H9 (cell line): ENCODE measurements at regions not wholly inside any gene's neighbourhood (a gene's known extent, or its start where the extent isn't known, plus 50 kb on each side); places are given as distances from the start of the nearest gene placed in this dataset.

ENCODE experiments used
- DNase-seq: peaks from one replicate; pipeline ENCODE4 v3.0.0-alpha.2; 2017
- H2AFZ ChIP-seq: one replicate; pipeline ENCODE4 v1.6.1; 2013; ENCODE audit warnings: mild to moderate bottlenecking, low read length, control low read depth, moderate library complexity
- H2AK5ac ChIP-seq: 2 replicates; pipeline ENCODE4 v1.6.1; 2013; ENCODE audit warnings: low read length, control low read depth, mixed read lengths; ENCODE audit not compliant: insufficient read length
- H2BK120ac ChIP-seq: one replicate; pipeline ENCODE4 v1.6.1; 2013; ENCODE audit warnings: low read depth, mild to moderate bottlenecking, low read length, control low read depth, inconsistent platforms; ENCODE audit not compliant: poor library complexity, severe bottlenecking
- H2BK12ac ChIP-seq: 2 replicates; pipeline ENCODE4 v1.6.1; 2013; ENCODE audit warnings: low read length, control low read depth, mixed read lengths, low read depth; ENCODE audit not compliant: insufficient read length
- H2BK15ac ChIP-seq: 2 replicates; pipeline ENCODE4 v1.6.1; 2013; ENCODE audit warnings: low read depth, low read length, control low read depth
- H2BK20ac ChIP-seq: one replicate; pipeline ENCODE4 v1.6.1; 2013; ENCODE audit warnings: low read depth, mild to moderate bottlenecking, low read length, control low read depth, inconsistent platforms; ENCODE audit not compliant: poor library complexity, severe bottlenecking
- H2BK5ac ChIP-seq: 2 replicates; pipeline ENCODE4 v1.6.1; 2013; ENCODE audit warnings: low read length, control low read depth, mixed read lengths; ENCODE audit not compliant: insufficient read length
- H3K14ac ChIP-seq: 2 replicates; pipeline ENCODE4 v1.6.1; 2013; ENCODE audit warnings: low read length, control low read depth; ENCODE audit not compliant: insufficient read depth
- H3K18ac ChIP-seq: 2 replicates; pipeline ENCODE4 v1.6.1; 2013; ENCODE audit warnings: low read depth, mild to moderate bottlenecking, mixed read lengths, low read length, control low read depth; ENCODE audit not compliant: insufficient read length
- H3K23ac ChIP-seq: 2 replicates; pipeline ENCODE4 v1.6.1; 2013; ENCODE audit warnings: low read length, control low read depth, mixed read lengths, low read depth; ENCODE audit not compliant: insufficient read length
- H3K23me2 ChIP-seq: 2 replicates; pipeline ENCODE4 v1.6.1; 2013; ENCODE audit warnings: low read depth, mild to moderate bottlenecking, mixed read lengths, low read length, control low read depth; ENCODE audit not compliant: insufficient read length, poor library complexity, severe bottlenecking
- H3K27ac ChIP-seq: 2 replicates; pipeline ENCODE4 v1.5.1; 2013; ENCODE audit warnings: low read length, control low read depth, mixed read lengths, low read depth; ENCODE audit not compliant: insufficient read length
- H3K27me3 ChIP-seq: 2 replicates; pipeline ENCODE4 v1.6.1; 2013; ENCODE audit warnings: low read length, control low read depth, inconsistent platforms; ENCODE audit not compliant: insufficient read depth
- H3K4ac ChIP-seq: 2 replicates; pipeline ENCODE4 v1.6.1; 2013; ENCODE audit warnings: low read depth, mild to moderate bottlenecking, control low read depth, inconsistent platforms, low read length, moderate library complexity
- H3K4me1 ChIP-seq: 2 replicates; pipeline ENCODE4 v1.6.1; 2013; ENCODE audit warnings: low read length, control low read depth, inconsistent platforms; ENCODE audit not compliant: insufficient read depth
- H3K4me2 ChIP-seq: 2 replicates; pipeline ENCODE4 v1.6.1; 2013; ENCODE audit warnings: low read length, control low read depth, mixed read lengths; ENCODE audit not compliant: insufficient read length, insufficient read depth
- H3K56ac ChIP-seq: 2 replicates; pipeline ENCODE4 v1.6.1; 2013; ENCODE audit warnings: low read depth, mild to moderate bottlenecking, mixed read lengths, low read length, control low read depth; ENCODE audit not compliant: insufficient read length
- H3K79me1 ChIP-seq: 2 replicates; pipeline ENCODE4 v1.6.1; 2013; ENCODE audit warnings: low read depth, mild to moderate bottlenecking, moderate library complexity, low read length, control low read depth, inconsistent platforms; ENCODE audit not compliant: insufficient read depth, poor library complexity, severe bottlenecking
- H3K79me2 ChIP-seq: 2 replicates; pipeline ENCODE4 v1.6.1; 2013; ENCODE audit warnings: low read length, control low read depth, inconsistent platforms; ENCODE audit not compliant: insufficient read depth
- H3K9ac ChIP-seq: 2 replicates; pipeline ENCODE4 v1.6.1; 2013; ENCODE audit warnings: low read length, control low read depth, mixed read lengths; ENCODE audit not compliant: insufficient read length; ENCODE audit errors: extremely low read depth
- H3K9me3 ChIP-seq: one replicate; pipeline ENCODE4 v1.6.1; 2013; ENCODE audit warnings: low read depth, low read length, inconsistent platforms; ENCODE audit not compliant: control insufficient read depth
- H3T11ph ChIP-seq: one replicate; pipeline ENCODE4 v1.6.1; 2013; ENCODE audit warnings: mild to moderate bottlenecking, low read length, control low read depth, inconsistent platforms
- H4K20me1 ChIP-seq: one replicate; pipeline ENCODE4 v1.6.1; 2013; ENCODE audit not compliant: control insufficient read depth, insufficient read length, insufficient read depth
- H4K5ac ChIP-seq: 2 replicates; pipeline ENCODE4 v1.6.1; 2013; ENCODE audit warnings: low read depth, mild to moderate bottlenecking, mixed read lengths, low read length, control low read depth; ENCODE audit not compliant: insufficient read length
- H4K8ac ChIP-seq: replicated peaks from 2 replicates; pipeline ENCODE4 v1.6.1; 2013; ENCODE audit warnings: low read length, control low read depth, mixed read lengths, low read depth; ENCODE audit not compliant: insufficient read length
- H4K91ac ChIP-seq: 2 replicates; pipeline ENCODE4 v1.6.1; 2013; ENCODE audit warnings: low read depth, mild to moderate bottlenecking, moderate library complexity, mixed read lengths, low read length, control low read depth; ENCODE audit not compliant: insufficient read length
- H3K27ac Mint-ChIP-seq, 3 experiments: 2 replicates in 2 of 3; 3 replicates in 1 of 3; pipeline ENCODE4 v1.8.0; 2020 to 2021; ENCODE audit warnings: mixed read lengths in 3 of 3, mild to moderate bottlenecking in 1 of 3, moderate library complexity in 1 of 3
- H3K27me3 Mint-ChIP-seq: 2 replicates; pipeline ENCODE4 v1.8.0; 2021; ENCODE audit warnings: low read depth, mild to moderate bottlenecking, moderate library complexity, mixed read lengths
- H3K36me3 Mint-ChIP-seq, 3 experiments: 2 replicates in 2 of 3; 3 replicates in 1 of 3; pipeline ENCODE4 v1.8.0; 2020 to 2021; ENCODE audit warnings: low read depth in 3 of 3, mixed read lengths in 3 of 3; ENCODE audit not compliant: insufficient read depth in 1 of 3
- H3K4me1 Mint-ChIP-seq, 2 experiments: 2 replicates each; pipeline ENCODE4 v1.8.0; 2020; ENCODE audit warnings: mixed read lengths in 2 of 2
- H3K4me3 Mint-ChIP-seq, 2 experiments: 2 replicates in 1 of 2; 3 replicates in 1 of 2; pipeline ENCODE4 v1.8.0; 2020 to 2021; ENCODE audit warnings: mild to moderate bottlenecking in 2 of 2, mixed read lengths in 2 of 2, moderate library complexity in 1 of 2
- H3K9me3 Mint-ChIP-seq, 2 experiments: 2 replicates in 1 of 2; 3 replicates in 1 of 2; pipeline ENCODE4 v1.8.0; 2020; ENCODE audit warnings: mild to moderate bottlenecking in 2 of 2, mixed read lengths in 2 of 2, moderate library complexity in 1 of 2
- CTCF ChIP-seq: fragments of 200-600 bp; sonication (generic); conservative IDR thresholded peaks from 3 replicates; pipeline ENCODE4 v1.8.0; 2021; ENCODE audit warnings: antibody characterized with exemption, mild to moderate bottlenecking

DNA sequence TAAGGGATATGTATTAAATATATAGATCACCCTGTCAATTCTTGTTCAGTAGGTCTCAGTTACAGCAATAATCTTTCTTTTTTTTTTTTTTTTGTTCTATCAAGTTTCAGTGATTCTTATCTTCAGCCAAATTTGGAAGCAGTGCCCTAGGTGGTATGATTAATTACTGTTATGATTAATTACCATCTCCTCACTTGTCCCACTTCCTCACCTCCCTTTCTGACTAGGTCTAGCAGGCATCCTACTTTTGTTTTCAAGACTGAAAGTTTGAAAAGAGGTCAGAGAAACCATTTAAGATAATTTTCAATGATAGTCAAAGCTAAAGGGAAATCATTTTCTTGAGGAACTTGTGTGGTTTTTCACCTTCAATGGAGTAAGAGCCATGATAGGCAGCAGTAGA, 144.0 kb upstream of the CNTN4 start:
- Histone ChIP-seq H3T11ph (no peak overlapping the region), H3K18ac (no peak overlapping the region), H3K4me2 (no peak overlapping the region), H3K23ac (no peak overlapping the region), H3K79me1 (no peaks in the 10 kb centered on the region), H3K14ac (no peak overlapping the region), H2AFZ (no peak overlapping the region), H3K9me3 (no peaks in the 10 kb centered on the region), H2BK120ac (no peak overlapping the region), H4K5ac (no peak overlapping the region), H2BK20ac (no peak overlapping the region), H4K20me1 (no peaks in the 10 kb centered on the region), H3K56ac (no peak overlapping the region), H3K27ac (no peak overlapping the region), H3K79me2 (no peaks in the 10 kb centered on the region), H3K27me3 (no peaks in the 10 kb centered on the region), H2BK15ac (no peak overlapping the region), H4K91ac (no peak overlapping the region), H2AK5ac (no peak overlapping the region), H2BK12ac (no peak overlapping the region), H3K23me2 (no peaks in the 10 kb centered on the region), H3K9ac (no peak overlapping the region), H2BK5ac (no peak overlapping the region), H3K4me1 (no peaks in the 10 kb centered on the region), H4K8ac (no peak overlapping the region), H3K4ac (no peak overlapping the region)
- Mint-ChIP-seq H3K4me1 (no peaks in the 10 kb centered on the region), H3K27ac (0 out of 7 replicates have a peak overlapping the region, but pooled peaks of 1 of the 3 experiments have one; percentile 48), H3K4me3 (no peak overlapping the region), H3K36me3 (no peaks in the 10 kb centered on the region), H3K9me3 (peaks cover 0 to 2% of the 10 kb centered on the region in 2 experiments; a peak in 1 of 5 replicates), H3K27me3 (no peaks in the 10 kb centered on the region)
- TF ChIP-seq CTCF: no peak
- DNase-seq: no peak
